ENCODE measurements at regions not wholly inside any gene's neighbourhood (a gene's known extent, or its start where the extent isn't known, plus 50 kb on each side); places are given as distances from the start of the nearest gene placed in this dataset.

- TF ChIP-seq POLR2A (IDR thresholded peaks at IDR 0.05) (no peak), POLR2AphosphoS5 (IDR thresholded peaks at IDR 0.05; ENCODE audit: insufficient read depth in 1 of 2, low read depth in 1 of 2) (no peak), CTCF (IDR thresholded peaks at IDR 0.05) (no peak)
Measured at GRCh38 chr9:108257382-108257781, 598.4 kb downstream of the ACTL7B start.

Data from vagina (tissue), 2 donors.